DOHH2 (cell line): ENCODE measurements at regions not wholly inside any gene's neighbourhood (a gene's known extent, or its start where the extent isn't known, plus 50 kb on each side); places are given as distances from the start of the nearest gene placed in this dataset.

ENCODE experiments used
- H3F3A ChIP-seq: fragments of 200-600 bp; sonication (generic), shearing (Covaris generic); 2 replicates; pipeline ENCODE4 v1.6.0; 2016; ENCODE audit warnings: antibody characterized with exemption, mild to moderate bottlenecking; ENCODE audit not compliant: control insufficient read depth, insufficient read depth
- H3K27ac ChIP-seq: fragments of 200-600 bp; sonication (generic); 2 replicates; pipeline ENCODE4 v1.5.1; 2014; ENCODE audit warnings: low read depth, mild to moderate bottlenecking, low read length, moderate library complexity
- H3K27me3 ChIP-seq: fragments of 200-600 bp; sonication (generic); 2 replicates; pipeline ENCODE4 v1.6.1; 2014; ENCODE audit warnings: mild to moderate bottlenecking, low read length, mixed read lengths; ENCODE audit not compliant: control insufficient read depth
- H3K36me3 ChIP-seq: fragments of 200-600 bp; sonication (generic); 2 replicates; pipeline ENCODE4 v1.6.1; 2014; ENCODE audit warnings: mild to moderate bottlenecking, low read length, moderate library complexity, mixed read lengths; ENCODE audit not compliant: control insufficient read depth
- H3K4me1 ChIP-seq: fragments of 200-600 bp; sonication (generic); 2 replicates; pipeline ENCODE4 v1.6.1; 2014; ENCODE audit warnings: mild to moderate bottlenecking, low read length, mixed read lengths; ENCODE audit not compliant: control insufficient read depth
- H3K4me2 ChIP-seq: fragments of 200-600 bp; sonication (generic); 2 replicates; pipeline ENCODE4 v1.6.0; 2014; ENCODE audit warnings: mild to moderate bottlenecking, low read length, moderate library complexity
- H3K4me3 ChIP-seq: fragments of 200-600 bp; sonication (generic); 2 replicates; pipeline ENCODE4 v1.5.1; 2014; ENCODE audit warnings: mild to moderate bottlenecking, low read length, mixed read lengths
- H3K79me2 ChIP-seq: fragments of 200-600 bp; sonication (generic); 2 replicates; pipeline ENCODE4 v1.6.1; 2014; ENCODE audit warnings: mild to moderate bottlenecking, low read length, mixed read lengths; ENCODE audit not compliant: control insufficient read depth
- H3K9me2 ChIP-seq: fragments of 200-600 bp; sonication (generic); replicated peaks from 2 replicates; pipeline ENCODE4 v1.6.1; 2014; ENCODE audit warnings: mild to moderate bottlenecking, low read length, mixed read lengths; ENCODE audit not compliant: control insufficient read depth
- H3K9me3 ChIP-seq: fragments of 200-600 bp; sonication (generic); 2 replicates; pipeline ENCODE4 v1.6.1; 2014; ENCODE audit warnings: antibody characterized with exemption, low read length, mixed read lengths; ENCODE audit not compliant: control insufficient read depth, insufficient read depth
- H4K20me1 ChIP-seq: fragments of 200-600 bp; sonication (generic); 2 replicates; pipeline ENCODE4 v1.6.0; 2014; ENCODE audit warnings: low read depth, mild to moderate bottlenecking, antibody characterized with exemption, low read length, moderate library complexity; ENCODE audit not compliant: control insufficient read depth, insufficient read depth
- EZH2phosphoT487 ChIP-seq: fragments of 200-600 bp; sonication (generic); IDR thresholded peaks from 2 replicates; pipeline ENCODE4 v1.6.1; 2017; ENCODE audit warnings: borderline replicate concordance, mild to moderate bottlenecking, antibody characterized with exemption, low read length, moderate library complexity, mixed read lengths
- TF ChIP-seq, protein P1 (sequence below): fragments of 200-600 bp; sonication (generic); IDR thresholded peaks from one replicate; pipeline ENCODE4 v1.5.1; 2014; ENCODE audit warnings: antibody characterized with exemption, mild to moderate bottlenecking, low read depth, low read length; ENCODE audit not compliant: poor library complexity, severe bottlenecking

DNA sequence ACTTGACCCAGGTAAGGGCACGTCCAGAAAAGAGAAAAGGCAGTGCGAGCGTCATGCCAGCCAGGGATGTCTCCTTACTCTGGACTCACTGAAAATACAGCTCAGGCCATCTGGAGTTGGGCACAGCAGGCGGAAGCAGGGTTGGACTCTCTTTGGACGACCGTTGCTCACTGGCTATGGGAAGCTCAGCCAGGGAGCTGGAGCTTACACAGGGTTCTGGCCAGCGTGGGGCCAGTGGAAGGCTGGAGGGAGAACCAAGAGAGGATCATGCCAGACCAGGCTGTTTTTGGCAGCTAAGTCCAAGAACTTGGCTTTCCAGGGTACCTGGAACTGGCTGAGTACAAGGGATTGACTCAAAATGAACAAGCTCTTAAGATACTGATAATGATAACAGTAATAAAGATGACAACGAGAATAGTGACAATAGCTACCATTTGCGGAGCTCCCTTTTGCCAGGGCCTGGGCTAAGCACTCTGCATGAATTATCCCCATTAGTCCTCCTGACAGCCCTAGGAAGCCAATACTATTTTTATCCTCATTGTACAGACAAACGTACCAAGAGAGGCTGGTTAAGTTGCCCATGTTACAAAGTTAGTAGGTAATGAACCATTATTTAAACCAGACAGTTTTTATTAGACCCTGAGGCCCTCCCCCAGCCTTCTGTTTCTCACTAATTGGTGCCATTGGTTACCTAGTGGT is 177.6 kb downstream of the PTPN20 start:
- H3F3A ChIP-seq: no peaks in the 10 kb centered on the region
- no peaks in the 10 kb centered on the region for H3K9me2 ChIP-seq
- no peak overlapping the region for H3K4me3 ChIP-seq
- H3K27me3 ChIP-seq: no peaks in the 10 kb centered on the region
- TF ChIP-seq EZH2phosphoT487: no peak
- TF ChIP-seq, protein P1, sequence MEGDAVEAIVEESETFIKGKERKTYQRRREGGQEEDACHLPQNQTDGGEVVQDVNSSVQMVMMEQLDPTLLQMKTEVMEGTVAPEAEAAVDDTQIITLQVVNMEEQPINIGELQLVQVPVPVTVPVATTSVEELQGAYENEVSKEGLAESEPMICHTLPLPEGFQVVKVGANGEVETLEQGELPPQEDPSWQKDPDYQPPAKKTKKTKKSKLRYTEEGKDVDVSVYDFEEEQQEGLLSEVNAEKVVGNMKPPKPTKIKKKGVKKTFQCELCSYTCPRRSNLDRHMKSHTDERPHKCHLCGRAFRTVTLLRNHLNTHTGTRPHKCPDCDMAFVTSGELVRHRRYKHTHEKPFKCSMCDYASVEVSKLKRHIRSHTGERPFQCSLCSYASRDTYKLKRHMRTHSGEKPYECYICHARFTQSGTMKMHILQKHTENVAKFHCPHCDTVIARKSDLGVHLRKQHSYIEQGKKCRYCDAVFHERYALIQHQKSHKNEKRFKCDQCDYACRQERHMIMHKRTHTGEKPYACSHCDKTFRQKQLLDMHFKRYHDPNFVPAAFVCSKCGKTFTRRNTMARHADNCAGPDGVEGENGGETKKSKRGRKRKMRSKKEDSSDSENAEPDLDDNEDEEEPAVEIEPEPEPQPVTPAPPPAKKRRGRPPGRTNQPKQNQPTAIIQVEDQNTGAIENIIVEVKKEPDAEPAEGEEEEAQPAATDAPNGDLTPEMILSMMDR: no peak
- no peaks in the 10 kb centered on the region for H3K79me2 ChIP-seq
- H4K20me1 ChIP-seq: no peaks in the 10 kb centered on the region
- H3K4me2 ChIP-seq: no peak overlapping the region
- H3K4me1 ChIP-seq: no peaks in the 10 kb centered on the region
- no peak overlapping the region for H3K27ac ChIP-seq
- H3K9me3 ChIP-seq: no peaks in the 10 kb centered on the region
- no peaks in the 10 kb centered on the region for H3K36me3 ChIP-seq

DNA sequence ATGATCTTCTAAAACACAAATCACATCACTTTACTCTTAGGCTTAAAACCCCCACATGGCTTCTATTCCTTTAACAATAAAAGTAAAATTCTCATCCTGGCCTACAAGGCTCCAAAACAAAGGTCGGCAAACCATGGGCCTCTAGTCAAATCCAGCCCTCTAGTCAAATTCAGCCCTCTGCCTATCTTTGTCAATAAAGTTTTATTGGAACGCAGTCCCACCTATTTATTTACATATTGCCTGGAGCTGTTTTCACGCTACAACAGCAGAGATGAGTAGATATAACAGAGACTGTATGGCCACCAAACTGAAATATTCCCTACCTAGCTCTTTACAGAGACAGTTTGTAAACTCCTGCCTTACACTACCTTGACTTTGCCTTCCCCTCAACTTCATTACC is 178.8 kb downstream of the PTPN20 start:
- no peaks in the 10 kb centered on the region for H3K9me2 ChIP-seq
- H3K4me1 ChIP-seq: no peaks in the 10 kb centered on the region
- no peaks in the 10 kb centered on the region for H3F3A ChIP-seq
- H3K79me2 ChIP-seq: no peaks in the 10 kb centered on the region
- H4K20me1 ChIP-seq: no peaks in the 10 kb centered on the region
- no peak overlapping the region for H3K27ac ChIP-seq
- peaks cover under 1% of the 10 kb centered on the region; the same call in 1 of the 2 replicates for H3K9me3 ChIP-seq
- H3K4me2 ChIP-seq: no peak overlapping the region
- TF ChIP-seq EZH2phosphoT487: no peak
- TF ChIP-seq, protein P1: no peak
- no peaks in the 10 kb centered on the region for H3K27me3 ChIP-seq
- H3K4me3 ChIP-seq: no peak overlapping the region
- H3K36me3 ChIP-seq: no peaks in the 10 kb centered on the region

DNA sequence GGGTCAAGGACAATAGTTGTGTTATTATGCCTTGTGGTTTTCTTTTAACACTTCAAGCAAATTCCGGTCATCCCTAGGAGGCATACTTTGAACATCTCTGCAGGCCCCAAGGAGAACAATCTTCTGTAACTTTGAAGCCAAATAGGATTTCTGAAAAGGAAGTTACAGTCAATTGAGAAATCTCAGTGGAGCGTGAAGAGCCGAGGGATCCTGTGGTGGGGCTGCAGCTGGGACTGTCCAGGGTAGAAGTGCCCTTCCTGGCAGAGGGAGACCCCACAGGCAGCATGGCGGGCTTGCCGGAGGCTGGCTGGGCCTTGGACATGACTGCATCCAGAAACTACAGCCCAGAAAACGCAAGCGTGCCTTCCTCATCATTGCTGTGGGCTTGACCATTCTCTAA is 179.7 kb downstream of the PTPN20 start:
- Histone ChIP-seq H3K4me1 (no peaks in the 10 kb centered on the region), H3K27me3 (no peaks in the 10 kb centered on the region), H3K4me2 (no peak overlapping the region), H3K4me3 (no peak overlapping the region), H3K27ac (no peak overlapping the region), H3K36me3 (no peaks in the 10 kb centered on the region), H3K79me2 (no peaks in the 10 kb centered on the region), H3K9me2 (no peaks in the 10 kb centered on the region), H3F3A (no peaks in the 10 kb centered on the region), H3K9me3 (peaks cover 3% of the 10 kb centered on the region; the same call in 1 of the 2 replicates), H4K20me1 (no peaks in the 10 kb centered on the region)
- TF ChIP-seq EZH2phosphoT487: no peak
- TF ChIP-seq, protein P1: no peak
